ENCODE measurements at regions not wholly inside any gene's neighbourhood (a gene's known extent, or its start where the extent isn't known, plus 50 kb on each side); places are given as distances from the start of the nearest gene placed in this dataset.

DNA sequence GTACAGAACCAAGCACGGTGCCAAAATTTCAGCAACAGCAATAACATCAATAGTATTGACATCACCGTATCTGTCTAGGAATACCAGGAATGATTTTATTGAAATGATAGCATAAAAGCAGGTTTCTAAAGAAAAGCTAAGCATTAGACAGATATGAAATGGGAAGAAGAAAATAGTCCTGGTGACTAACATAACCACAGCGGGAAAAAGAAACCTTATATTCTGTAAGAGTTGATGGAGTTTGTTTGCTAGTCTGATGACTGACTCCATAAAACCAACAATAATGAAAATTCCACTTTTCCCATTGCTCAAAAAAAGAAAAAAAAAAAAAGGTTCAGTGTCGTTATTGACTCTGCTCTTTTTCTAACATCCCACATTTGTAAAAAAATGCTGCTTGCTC lies 668.3 kb downstream of the IPMK start:
- TF ChIP-seq, protein P1, sequence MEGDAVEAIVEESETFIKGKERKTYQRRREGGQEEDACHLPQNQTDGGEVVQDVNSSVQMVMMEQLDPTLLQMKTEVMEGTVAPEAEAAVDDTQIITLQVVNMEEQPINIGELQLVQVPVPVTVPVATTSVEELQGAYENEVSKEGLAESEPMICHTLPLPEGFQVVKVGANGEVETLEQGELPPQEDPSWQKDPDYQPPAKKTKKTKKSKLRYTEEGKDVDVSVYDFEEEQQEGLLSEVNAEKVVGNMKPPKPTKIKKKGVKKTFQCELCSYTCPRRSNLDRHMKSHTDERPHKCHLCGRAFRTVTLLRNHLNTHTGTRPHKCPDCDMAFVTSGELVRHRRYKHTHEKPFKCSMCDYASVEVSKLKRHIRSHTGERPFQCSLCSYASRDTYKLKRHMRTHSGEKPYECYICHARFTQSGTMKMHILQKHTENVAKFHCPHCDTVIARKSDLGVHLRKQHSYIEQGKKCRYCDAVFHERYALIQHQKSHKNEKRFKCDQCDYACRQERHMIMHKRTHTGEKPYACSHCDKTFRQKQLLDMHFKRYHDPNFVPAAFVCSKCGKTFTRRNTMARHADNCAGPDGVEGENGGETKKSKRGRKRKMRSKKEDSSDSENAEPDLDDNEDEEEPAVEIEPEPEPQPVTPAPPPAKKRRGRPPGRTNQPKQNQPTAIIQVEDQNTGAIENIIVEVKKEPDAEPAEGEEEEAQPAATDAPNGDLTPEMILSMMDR (IDR thresholded peaks at IDR 0.05; ENCODE audit: poor library complexity): no peak
- TF ChIP-seq EZH2phosphoT487 (IDR thresholded peaks at IDR 0.05; ENCODE audit: low read depth, severe bottlenecking, unreplicated experiment): no peak
- TF ChIP-seq EZH2 (IDR thresholded peaks at IDR 0.05; ENCODE audit: borderline replicate concordance): no peak

Measured in hepatocyte (in vitro differentiated cells).